Neural cell (in vitro differentiated cells): ENCODE measurements at regions not wholly inside any gene's neighbourhood (a gene's known extent, or its start where the extent isn't known, plus 50 kb on each side); places are given as distances from the start of the nearest gene placed in this dataset.
A peak's percentile ranks its signal among the peaks of the same experiment; 100 is the strongest.

Source experiments
- H2AFZ ChIP-seq: fragments of 200-600, 300-800 bp; sonication (generic), shearing (Covaris generic); 2 replicates; pipeline ENCODE4 v1.6.0; 2014; ENCODE audit warnings: low read depth, mild to moderate bottlenecking, antibody characterized with exemption, low read length, moderate library complexity
- H3F3A ChIP-seq: fragments of 200-600 bp; shearing (Covaris generic); 2 replicates; pipeline ENCODE4 v1.6.1; 2016; ENCODE audit warnings: mild to moderate bottlenecking, moderate library complexity, mixed read lengths, antibody characterized with exemption, low read length; ENCODE audit not compliant: insufficient read depth, poor library complexity, severe bottlenecking
- H3K27ac ChIP-seq: fragments of 200-600, 300-800 bp; sonication (generic), shearing (Covaris generic); 2 replicates; pipeline ENCODE4 v1.5.1; 2014; ENCODE audit warnings: mild to moderate bottlenecking, low read length, moderate library complexity
- H3K27me3 ChIP-seq: fragments of 300-800, 200-600 bp; sonication (generic), shearing (Covaris generic); 2 replicates; pipeline ENCODE4 v1.6.0; 2014; ENCODE audit warnings: mild to moderate bottlenecking, low read depth, low read length, moderate library complexity; ENCODE audit not compliant: insufficient read depth
- H3K36me3 ChIP-seq: fragments of 300-800, 200-600 bp; sonication (generic), shearing (Covaris generic); 2 replicates; pipeline ENCODE4 v1.5.1; 2014; ENCODE audit warnings: mild to moderate bottlenecking, antibody characterized with exemption, low read length, moderate library complexity; ENCODE audit not compliant: insufficient read depth
- H3K4me2 ChIP-seq: fragments of 300-800, 200-600 bp; sonication (generic), shearing (Covaris generic); 2 replicates; pipeline ENCODE4 v1.6.0; 2014; ENCODE audit warnings: mild to moderate bottlenecking, low read length
- H3K4me3 ChIP-seq: fragments of 300-800, 200-600 bp; sonication (generic), shearing (Covaris generic); 2 replicates; pipeline ENCODE4 v1.5.1; 2014; ENCODE audit warnings: mild to moderate bottlenecking, low read length, moderate library complexity
- H3K79me2 ChIP-seq: fragments of 200-600 bp; shearing (Covaris generic); replicated peaks from 2 replicates; pipeline ENCODE4 v1.6.0; 2014; ENCODE audit warnings: mild to moderate bottlenecking, low read length, moderate library complexity; ENCODE audit not compliant: insufficient read depth
- H3K9ac ChIP-seq: fragments of 300-800, 200-600 bp; sonication (generic), shearing (Covaris generic); 2 replicates; pipeline ENCODE4 v1.6.1; 2016; ENCODE audit warnings: mild to moderate bottlenecking, low read length, mixed read lengths
- H3K9me2 ChIP-seq: fragments of 200-600 bp; shearing (Covaris generic); 2 replicates; pipeline ENCODE4 v1.6.1; 2016; ENCODE audit warnings: mild to moderate bottlenecking, low read length, mixed read lengths; ENCODE audit not compliant: insufficient read depth
- H3K9me3 ChIP-seq: fragments of 200-600, 300-800 bp; sonication (generic), shearing (Covaris generic); 2 replicates; pipeline ENCODE4 v1.6.1; 2016; ENCODE audit warnings: mild to moderate bottlenecking, mixed run types, low read length, moderate library complexity, mixed read lengths
- H4K20me1 ChIP-seq: fragments of 200-600 bp; shearing (Covaris generic); 2 replicates; pipeline ENCODE4 v1.6.1; 2016; ENCODE audit warnings: mild to moderate bottlenecking, mixed run types; ENCODE audit not compliant: insufficient read depth
- EP300 ChIP-seq: fragments of 450-650 bp; conservative IDR thresholded peaks from 2 replicates; pipeline ENCODE4 v1.6.1; 2014; ENCODE audit warnings: antibody characterized with exemption, mild to moderate bottlenecking, moderate library complexity; ENCODE audit not compliant: poor library complexity, severe bottlenecking
- EZH2 ChIP-seq: fragments of 200-600, 300-800 bp; shearing (Covaris generic), sonication (generic); IDR thresholded peaks from 2 replicates; pipeline ENCODE4 v1.6.1; 2014; ENCODE audit warnings: antibody characterized with exemption, low read length, borderline replicate concordance, mild to moderate bottlenecking; ENCODE audit not compliant: insufficient read depth, poor library complexity, severe bottlenecking
- MXI1 ChIP-seq: fragments of 450-650 bp; conservative IDR thresholded peaks from 2 replicates; pipeline ENCODE4 v1.6.1; 2014; ENCODE audit warnings: antibody characterized with exemption, mild to moderate bottlenecking; ENCODE audit not compliant: poor library complexity, severe bottlenecking
- POLR2AphosphoS5 ChIP-seq: IDR thresholded peaks from 2 replicates; pipeline ENCODE4 v1.6.1; 2012
- RAD21 ChIP-seq: fragments of 450-650 bp; conservative IDR thresholded peaks from 2 replicates; pipeline ENCODE4 v1.6.1; 2014; ENCODE audit warnings: antibody characterized with exemption, mild to moderate bottlenecking, moderate library complexity
- SMC3 ChIP-seq: fragments of 450-650 bp; conservative IDR thresholded peaks from 2 replicates; pipeline ENCODE4 v1.6.1; 2014; ENCODE audit warnings: antibody characterized with exemption, mild to moderate bottlenecking, moderate library complexity; ENCODE audit not compliant: poor library complexity
- TAF1 ChIP-seq: IDR thresholded peaks from 2 replicates; pipeline ENCODE4 v1.6.1; 2012; ENCODE audit warnings: low read depth
- TF ChIP-seq, protein P1 (sequence below): fragments of 450-650 bp; IDR thresholded peaks from 2 replicates; pipeline ENCODE4 v1.5.1; 2014; ENCODE audit warnings: antibody characterized with exemption, mild to moderate bottlenecking, moderate library complexity; ENCODE audit not compliant: poor library complexity, severe bottlenecking
- TF ChIP-seq, protein P2 (sequence below): IDR thresholded peaks from 2 replicates; pipeline ENCODE4 v1.6.1; 2012; ENCODE audit warnings: borderline replicate concordance

DNA sequence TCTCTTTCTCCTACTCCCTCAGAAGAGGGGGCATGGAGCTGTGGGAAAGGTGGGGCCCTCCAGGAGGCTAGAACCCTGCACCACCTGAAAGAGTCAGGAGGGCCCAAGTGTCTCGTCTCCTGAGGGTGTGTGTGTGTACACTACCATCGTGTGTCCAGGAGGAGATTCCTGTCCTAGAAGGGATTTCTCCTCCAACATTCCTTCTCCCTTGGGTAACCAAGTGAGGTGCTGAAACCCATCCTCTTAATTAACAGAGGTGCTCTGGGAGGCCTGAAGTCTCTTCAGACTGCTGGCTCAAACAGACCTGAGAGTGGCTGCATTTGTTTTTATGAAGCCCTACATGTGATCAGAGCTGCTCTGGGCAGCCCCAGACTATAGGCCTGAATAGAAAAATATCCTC lies 61.1 kb upstream of the FAM169A start:
- no peaks in the 10 kb centered on the region for H3K27me3 ChIP-seq
- no peak overlapping the region for H3K27ac ChIP-seq
- TF ChIP-seq, protein P1, sequence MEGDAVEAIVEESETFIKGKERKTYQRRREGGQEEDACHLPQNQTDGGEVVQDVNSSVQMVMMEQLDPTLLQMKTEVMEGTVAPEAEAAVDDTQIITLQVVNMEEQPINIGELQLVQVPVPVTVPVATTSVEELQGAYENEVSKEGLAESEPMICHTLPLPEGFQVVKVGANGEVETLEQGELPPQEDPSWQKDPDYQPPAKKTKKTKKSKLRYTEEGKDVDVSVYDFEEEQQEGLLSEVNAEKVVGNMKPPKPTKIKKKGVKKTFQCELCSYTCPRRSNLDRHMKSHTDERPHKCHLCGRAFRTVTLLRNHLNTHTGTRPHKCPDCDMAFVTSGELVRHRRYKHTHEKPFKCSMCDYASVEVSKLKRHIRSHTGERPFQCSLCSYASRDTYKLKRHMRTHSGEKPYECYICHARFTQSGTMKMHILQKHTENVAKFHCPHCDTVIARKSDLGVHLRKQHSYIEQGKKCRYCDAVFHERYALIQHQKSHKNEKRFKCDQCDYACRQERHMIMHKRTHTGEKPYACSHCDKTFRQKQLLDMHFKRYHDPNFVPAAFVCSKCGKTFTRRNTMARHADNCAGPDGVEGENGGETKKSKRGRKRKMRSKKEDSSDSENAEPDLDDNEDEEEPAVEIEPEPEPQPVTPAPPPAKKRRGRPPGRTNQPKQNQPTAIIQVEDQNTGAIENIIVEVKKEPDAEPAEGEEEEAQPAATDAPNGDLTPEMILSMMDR: no peak
- TF ChIP-seq EP300: no peak
- no peak overlapping the region for H3K4me2 ChIP-seq
- H3K9ac ChIP-seq: no peak overlapping the region
- H3K4me3 ChIP-seq: no peak overlapping the region
- no peaks in the 10 kb centered on the region for H3K36me3 ChIP-seq
- H3F3A ChIP-seq: no peaks in the 10 kb centered on the region
- no peaks in the 10 kb centered on the region for H3K79me2 ChIP-seq
- no peaks in the 10 kb centered on the region for H3K9me3 ChIP-seq
- H3K9me2 ChIP-seq: no peaks in the 10 kb centered on the region
- H2AFZ ChIP-seq: no peak overlapping the region
- no peaks in the 10 kb centered on the region for H4K20me1 ChIP-seq

DNA sequence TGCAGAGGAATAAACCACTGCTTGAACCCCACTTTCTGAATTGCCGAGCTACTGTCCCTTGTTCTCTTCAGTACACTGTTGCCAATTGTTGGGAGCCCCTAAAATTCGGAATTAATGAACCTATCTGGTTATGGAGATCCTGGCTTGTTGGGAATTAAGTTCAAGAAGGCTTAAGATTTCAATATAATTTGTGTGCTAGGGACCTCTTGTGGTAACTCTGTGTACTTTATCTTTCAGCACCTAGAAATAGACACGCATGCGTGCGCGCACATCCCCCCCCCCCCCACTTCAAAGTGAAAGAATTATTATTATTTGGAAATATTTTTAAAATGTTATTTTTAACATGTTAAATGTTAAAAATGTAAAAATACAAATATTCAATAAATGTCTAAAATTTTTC lies 53.3 kb upstream of the FAM169A start:
- no peaks in the 10 kb centered on the region for H3K9me2 ChIP-seq

More for the DNA sequence above, 53.3 kb upstream of the FAM169A start:
- H3K9ac ChIP-seq: no peak overlapping the region
- no peak overlapping the region for H3K4me2 ChIP-seq
- no peaks in the 10 kb centered on the region for H3K36me3 ChIP-seq
- TF ChIP-seq MXI1: no peak
- TF ChIP-seq TAF1: no peak
- TF ChIP-seq, protein P2, sequence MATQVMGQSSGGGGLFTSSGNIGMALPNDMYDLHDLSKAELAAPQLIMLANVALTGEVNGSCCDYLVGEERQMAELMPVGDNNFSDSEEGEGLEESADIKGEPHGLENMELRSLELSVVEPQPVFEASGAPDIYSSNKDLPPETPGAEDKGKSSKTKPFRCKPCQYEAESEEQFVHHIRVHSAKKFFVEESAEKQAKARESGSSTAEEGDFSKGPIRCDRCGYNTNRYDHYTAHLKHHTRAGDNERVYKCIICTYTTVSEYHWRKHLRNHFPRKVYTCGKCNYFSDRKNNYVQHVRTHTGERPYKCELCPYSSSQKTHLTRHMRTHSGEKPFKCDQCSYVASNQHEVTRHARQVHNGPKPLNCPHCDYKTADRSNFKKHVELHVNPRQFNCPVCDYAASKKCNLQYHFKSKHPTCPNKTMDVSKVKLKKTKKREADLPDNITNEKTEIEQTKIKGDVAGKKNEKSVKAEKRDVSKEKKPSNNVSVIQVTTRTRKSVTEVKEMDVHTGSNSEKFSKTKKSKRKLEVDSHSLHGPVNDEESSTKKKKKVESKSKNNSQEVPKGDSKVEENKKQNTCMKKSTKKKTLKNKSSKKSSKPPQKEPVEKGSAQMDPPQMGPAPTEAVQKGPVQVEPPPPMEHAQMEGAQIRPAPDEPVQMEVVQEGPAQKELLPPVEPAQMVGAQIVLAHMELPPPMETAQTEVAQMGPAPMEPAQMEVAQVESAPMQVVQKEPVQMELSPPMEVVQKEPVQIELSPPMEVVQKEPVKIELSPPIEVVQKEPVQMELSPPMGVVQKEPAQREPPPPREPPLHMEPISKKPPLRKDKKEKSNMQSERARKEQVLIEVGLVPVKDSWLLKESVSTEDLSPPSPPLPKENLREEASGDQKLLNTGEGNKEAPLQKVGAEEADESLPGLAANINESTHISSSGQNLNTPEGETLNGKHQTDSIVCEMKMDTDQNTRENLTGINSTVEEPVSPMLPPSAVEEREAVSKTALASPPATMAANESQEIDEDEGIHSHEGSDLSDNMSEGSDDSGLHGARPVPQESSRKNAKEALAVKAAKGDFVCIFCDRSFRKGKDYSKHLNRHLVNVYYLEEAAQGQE: no peak
- TF ChIP-seq, protein P1: peak; percentile 80
- peak; percentile 80 for TF ChIP-seq RAD21
- TF ChIP-seq SMC3: peak; percentile 73
- no peak for TF ChIP-seq EZH2
- TF ChIP-seq EP300: no peak
- no peak for TF ChIP-seq POLR2AphosphoS5
- no peaks in the 10 kb centered on the region for H3K9me3 ChIP-seq
- H3K79me2 ChIP-seq: no peaks in the 10 kb centered on the region
- H2AFZ ChIP-seq: no peak overlapping the region
- no peak overlapping the region for H3K27ac ChIP-seq
- no peaks in the 10 kb centered on the region for H3F3A ChIP-seq
- H3K4me3 ChIP-seq: no peak overlapping the region
- H4K20me1 ChIP-seq: no peaks in the 10 kb centered on the region
- no peaks in the 10 kb centered on the region for H3K27me3 ChIP-seq
